Panc1 (cell line): ENCODE measurements at regions not wholly inside any gene's neighbourhood (a gene's known extent, or its start where the extent isn't known, plus 50 kb on each side); places are given as distances from the start of the nearest gene placed in this dataset.

Experiments
- CTCF ChIP-seq: fragments of 450-650 bp; IDR thresholded peaks from 2 replicates; pipeline ENCODE4 v1.5.1; 2017; ENCODE audit warnings: mild to moderate bottlenecking
- POLR2AphosphoS5 ChIP-seq: IDR thresholded peaks from 2 replicates; pipeline ENCODE4 v1.6.1; 2012; ENCODE audit warnings: mild to moderate bottlenecking, low read depth, low read length, moderate library complexity
- SIN3A ChIP-seq: IDR thresholded peaks from 2 replicates; pipeline ENCODE4 v1.6.1; 2012; ENCODE audit warnings: low read depth, mild to moderate bottlenecking, low read length, moderate library complexity, borderline replicate concordance; ENCODE audit not compliant: insufficient read depth
- TCF7L2 ChIP-seq: IDR thresholded peaks from 2 replicates; pipeline ENCODE4 v1.6.1; 2011; ENCODE audit warnings: mild to moderate bottlenecking, low read depth, low read length, inconsistent platforms

GRCh38 chr6:141486942-141487341, 645.8 kb upstream of the GJE1 start:
- TF ChIP-seq CTCF (no peak), POLR2AphosphoS5 (no peak), TCF7L2 (no peak), SIN3A (no peak)
